ENCODE measurements at regions not wholly inside any gene's neighbourhood (a gene's known extent, or its start where the extent isn't known, plus 50 kb on each side); places are given as distances from the start of the nearest gene placed in this dataset.

- TF ChIP-seq, protein P1, sequence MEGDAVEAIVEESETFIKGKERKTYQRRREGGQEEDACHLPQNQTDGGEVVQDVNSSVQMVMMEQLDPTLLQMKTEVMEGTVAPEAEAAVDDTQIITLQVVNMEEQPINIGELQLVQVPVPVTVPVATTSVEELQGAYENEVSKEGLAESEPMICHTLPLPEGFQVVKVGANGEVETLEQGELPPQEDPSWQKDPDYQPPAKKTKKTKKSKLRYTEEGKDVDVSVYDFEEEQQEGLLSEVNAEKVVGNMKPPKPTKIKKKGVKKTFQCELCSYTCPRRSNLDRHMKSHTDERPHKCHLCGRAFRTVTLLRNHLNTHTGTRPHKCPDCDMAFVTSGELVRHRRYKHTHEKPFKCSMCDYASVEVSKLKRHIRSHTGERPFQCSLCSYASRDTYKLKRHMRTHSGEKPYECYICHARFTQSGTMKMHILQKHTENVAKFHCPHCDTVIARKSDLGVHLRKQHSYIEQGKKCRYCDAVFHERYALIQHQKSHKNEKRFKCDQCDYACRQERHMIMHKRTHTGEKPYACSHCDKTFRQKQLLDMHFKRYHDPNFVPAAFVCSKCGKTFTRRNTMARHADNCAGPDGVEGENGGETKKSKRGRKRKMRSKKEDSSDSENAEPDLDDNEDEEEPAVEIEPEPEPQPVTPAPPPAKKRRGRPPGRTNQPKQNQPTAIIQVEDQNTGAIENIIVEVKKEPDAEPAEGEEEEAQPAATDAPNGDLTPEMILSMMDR (IDR thresholded peaks at IDR 0.05), result no peak
- no peak for TF ChIP-seq POLR2A (IDR thresholded peaks at IDR 0.05)
- Histone ChIP-seq H3K36me3 (no peaks in the 10 kb centered on the region), H3K4me3 (no peak overlapping the region), H3K9me3 (peaks cover 0 to 7% (median 0%) of the 10 kb centered on the region in 3 donors), H3K4me1 (peaks cover 0 to 30% (median 7%) of the 10 kb centered on the region in 3 donors), H3K27ac (no peak overlapping the region), H3K27me3 (no peaks in the 10 kb centered on the region)
- WGBS, 2 donors, result 65 to 67% methylated on average over 2 of the region's 2 CpGs
- DNase-seq, result no peak
- intact Hi-C loops (cut with DNase I), result no loop called here
Measured at GRCh38 chr21:26391166-26391565, 181.9 kb downstream of the CYYR1 start.

DNA sequence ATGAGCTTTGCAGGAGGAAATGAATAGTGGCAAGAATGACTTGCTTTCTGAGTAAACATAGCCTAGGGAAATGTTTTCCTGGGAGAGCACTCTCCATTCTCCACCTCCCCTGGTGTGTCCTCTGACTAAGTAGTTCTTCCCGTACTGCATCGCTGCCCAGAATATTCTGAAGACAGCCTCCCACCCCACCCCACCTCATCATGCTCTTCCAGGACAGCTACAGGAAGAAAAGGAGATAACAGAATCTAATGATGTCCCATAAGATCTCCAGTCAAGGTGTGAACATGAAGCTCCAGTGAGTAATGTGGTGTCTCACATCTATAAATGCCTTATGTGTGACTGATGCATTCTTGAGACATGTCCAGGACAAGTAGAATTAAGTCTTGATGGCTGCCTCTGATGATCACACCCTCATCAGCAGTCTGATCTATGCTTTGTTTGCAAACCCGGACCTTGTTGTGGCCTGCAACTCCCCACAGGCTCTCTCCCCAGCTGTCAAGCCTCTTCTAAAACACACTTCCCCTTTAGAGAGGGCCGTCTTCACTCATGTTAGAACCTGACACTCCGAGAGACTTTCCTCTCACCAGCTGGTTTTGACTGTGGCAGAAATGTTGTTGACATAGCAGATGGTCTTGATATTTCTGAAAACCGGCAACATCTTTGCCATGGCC lies 183.0 kb downstream of the CYYR1 start:
- intact Hi-C loops (cut with DNase I), result no loop called here
- Histone ChIP-seq H3K4me1 (peaks cover 0 to 30% (median 7%) of the 10 kb centered on the region in 3 donors), H3K36me3 (no peaks in the 10 kb centered on the region), H3K9me3 (peaks cover 0 to 7% (median 0%) of the 10 kb centered on the region in 3 donors), H3K4me3 (no peak overlapping the region), H3K27me3 (no peaks in the 10 kb centered on the region), H3K27ac (peak overlapping the region in 3 of 4 donors; percentile 22 to 36 (median 24))
- no peak for DNase-seq
- WGBS, 2 donors, result 22 to 26% methylated on average over 6 of the region's 6 CpGs
- TF ChIP-seq POLR2A (IDR thresholded peaks at IDR 0.05), result no peak
- TF ChIP-seq, protein P1 (IDR thresholded peaks at IDR 0.05), result no peak

- peaks cover 0 to 7% (median 0%) of the 10 kb centered on the region in 3 donors for H3K9me3 ChIP-seq
- H3K4me3 ChIP-seq, result no peak overlapping the region
- no peaks in the 10 kb centered on the region for H3K27me3 ChIP-seq
- TF ChIP-seq POLR2A (IDR thresholded peaks at IDR 0.05), result no peak
- TF ChIP-seq, protein P1 (IDR thresholded peaks at IDR 0.05), result no peak
- intact Hi-C loops (cut with DNase I), result no loop called here
- H3K36me3 ChIP-seq, result no peaks in the 10 kb centered on the region
- peak overlapping the region in 1 of 4 donors; percentile 18 for H3K27ac ChIP-seq
- H3K4me1 ChIP-seq, result peaks cover 0 to 30% (median 7%) of the 10 kb centered on the region in 3 donors
- no peak for DNase-seq
- 58 to 70% methylated on average over 1 of the region's 1 CpG for WGBS, 2 donors
Measured at GRCh38 chr21:26388731-26389231, 184.3 kb downstream of the CYYR1 start.

GRCh38 chr21:26385721-26386120 lies 187.4 kb downstream of the CYYR1 start:
- no peak for DNase-seq
- TF ChIP-seq, protein P1 (IDR thresholded peaks at IDR 0.05), result no peak
- no peak for TF ChIP-seq POLR2A (IDR thresholded peaks at IDR 0.05)
- peaks cover 0 to 25% (median 7%) of the 10 kb centered on the region in 3 donors for H3K4me1 ChIP-seq
- 43 to 62% methylated on average over 3 of the region's 3 CpGs for WGBS, 2 donors
- no peaks in the 10 kb centered on the region for H3K36me3 ChIP-seq
- H3K27ac ChIP-seq, result no peak overlapping the region
- no peak overlapping the region for H3K4me3 ChIP-seq
- intact Hi-C loops (cut with DNase I), result no loop called here
- H3K9me3 ChIP-seq, result peaks cover 0 to 7% (median 0%) of the 10 kb centered on the region in 3 donors
- no peaks in the 10 kb centered on the region for H3K27me3 ChIP-seq

GRCh38 chr21:26379561-26379960 lies 193.5 kb downstream of the CYYR1 start:
- no peak overlapping the region for H3K27ac ChIP-seq
- no peaks in the 10 kb centered on the region for H3K27me3 ChIP-seq
- TF ChIP-seq, protein P1 (IDR thresholded peaks at IDR 0.05), result no peak
- no peak for TF ChIP-seq POLR2A (IDR thresholded peaks at IDR 0.05)
- no peaks in the 10 kb centered on the region for H3K9me3 ChIP-seq
- DNase-seq, result no peak
- H3K36me3 ChIP-seq, result no peaks in the 10 kb centered on the region
- intact Hi-C loops (cut with DNase I), result no loop called here
- H3K4me3 ChIP-seq, result no peak overlapping the region
- H3K4me1 ChIP-seq, result no peaks in the 10 kb centered on the region
